ENCODE measurements at regions not wholly inside any gene's neighbourhood (a gene's known extent, or its start where the extent isn't known, plus 50 kb on each side); places are given as distances from the start of the nearest gene placed in this dataset.

DNA sequence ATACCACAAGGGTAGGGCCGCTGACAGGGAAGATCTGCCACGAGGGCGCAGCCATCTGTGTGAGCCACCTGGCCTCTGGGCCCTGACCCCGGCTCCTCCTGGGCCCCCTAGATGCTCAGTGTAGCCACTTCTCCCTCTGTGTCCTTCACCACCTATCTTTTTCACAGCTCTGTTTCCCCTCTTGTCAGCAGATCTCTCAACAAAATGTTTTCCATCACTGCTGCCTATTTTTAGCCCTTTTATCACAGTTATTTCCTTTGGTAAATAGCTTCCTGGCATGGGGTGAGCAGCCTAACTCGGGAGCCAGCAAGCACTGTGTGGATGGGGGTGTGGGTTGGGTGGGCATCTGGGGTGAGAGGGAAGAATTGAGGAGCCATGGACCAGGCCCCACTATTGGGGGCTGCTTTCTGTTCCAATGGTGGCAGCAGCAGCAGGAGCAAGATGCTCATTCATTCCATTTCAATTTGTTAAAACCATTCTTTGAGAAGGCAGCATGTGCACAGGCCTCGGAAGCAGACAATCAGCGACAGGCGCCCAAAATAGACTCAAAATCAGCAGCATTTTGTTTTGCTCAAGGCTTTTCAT lies 135.2 kb upstream of the NAV2 start:
- no peaks in the 10 kb centered on the region for H3K27me3 Mint-ChIP-seq
- ATAC-seq (no peak), DNase-seq (no peak)
- no peaks in the 10 kb centered on the region for H3K4me1 Mint-ChIP-seq
- no peaks in the 10 kb centered on the region for H3K36me3 Mint-ChIP-seq (ENCODE audit: low read depth)
- no peaks in the 10 kb centered on the region for H3K9me3 ChIP-seq (ENCODE audit: control insufficient read depth, low read length, poor library complexity, severe bottlenecking)
- no peak overlapping the region for H3K4me3 Mint-ChIP-seq
- no peak overlapping the region for H3K27ac Mint-ChIP-seq

DNA sequence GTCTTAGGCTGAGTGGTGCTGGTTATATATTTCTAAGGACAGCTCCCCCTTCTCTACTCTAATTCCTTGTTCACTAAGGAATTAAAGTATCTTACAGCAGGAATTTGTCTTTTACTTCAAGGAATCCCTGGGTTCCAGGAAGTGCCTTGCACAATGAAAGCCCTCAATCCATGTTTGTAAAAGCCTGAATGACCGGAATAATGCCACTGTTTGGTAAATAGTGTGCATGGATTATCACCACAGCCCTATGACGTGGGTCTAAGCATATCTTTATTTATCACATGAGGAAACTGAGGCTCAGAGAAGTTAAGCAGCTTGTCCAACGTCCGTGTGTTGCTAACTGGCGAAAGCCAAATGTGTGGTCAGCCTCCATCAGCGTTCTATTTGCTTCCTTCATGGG lies 135.7 kb upstream of the NAV2 start:
- H3K27ac Mint-ChIP-seq, result no peak overlapping the region
- no peak overlapping the region for H3K4me3 Mint-ChIP-seq
- no peak for DNase-seq
- H3K36me3 Mint-ChIP-seq (ENCODE audit: low read depth), result no peaks in the 10 kb centered on the region
- H3K27me3 Mint-ChIP-seq, result no peaks in the 10 kb centered on the region
- no peaks in the 10 kb centered on the region for H3K4me1 Mint-ChIP-seq
- no peak for ATAC-seq
- H3K9me3 ChIP-seq (ENCODE audit: control insufficient read depth, low read length, poor library complexity, severe bottlenecking), result no peaks in the 10 kb centered on the region

DNA sequence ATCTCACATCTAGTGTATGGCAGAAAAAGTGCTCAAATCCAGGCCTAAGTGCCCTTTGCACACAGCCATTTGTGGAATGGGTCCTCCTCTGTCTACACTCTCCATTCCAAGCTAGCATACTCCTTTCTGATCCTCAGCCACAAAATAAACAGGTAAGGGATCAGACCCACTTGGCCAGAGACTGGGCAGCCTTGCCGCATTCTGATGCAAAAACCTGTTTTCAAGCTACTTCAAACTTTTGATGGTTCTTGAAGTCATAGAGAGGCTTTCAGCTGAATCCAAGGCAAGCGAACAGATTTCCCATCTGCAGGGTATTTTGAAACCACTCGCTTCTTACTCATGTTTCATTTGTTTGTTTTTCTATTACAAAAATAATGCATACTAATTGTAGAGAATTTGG lies 136.6 kb upstream of the NAV2 start:
- no peaks in the 10 kb centered on the region for H3K36me3 Mint-ChIP-seq (ENCODE audit: low read depth)
- no peak overlapping the region for H3K27ac Mint-ChIP-seq
- DNase-seq (no peak), ATAC-seq (no peak)
- peaks cover under 1% of the 10 kb centered on the region for H3K27me3 Mint-ChIP-seq
- no peaks in the 10 kb centered on the region for H3K9me3 ChIP-seq (ENCODE audit: control insufficient read depth, low read length, poor library complexity, severe bottlenecking)
- no peak overlapping the region for H3K4me3 Mint-ChIP-seq
- no peaks in the 10 kb centered on the region for H3K4me1 Mint-ChIP-seq

DNA sequence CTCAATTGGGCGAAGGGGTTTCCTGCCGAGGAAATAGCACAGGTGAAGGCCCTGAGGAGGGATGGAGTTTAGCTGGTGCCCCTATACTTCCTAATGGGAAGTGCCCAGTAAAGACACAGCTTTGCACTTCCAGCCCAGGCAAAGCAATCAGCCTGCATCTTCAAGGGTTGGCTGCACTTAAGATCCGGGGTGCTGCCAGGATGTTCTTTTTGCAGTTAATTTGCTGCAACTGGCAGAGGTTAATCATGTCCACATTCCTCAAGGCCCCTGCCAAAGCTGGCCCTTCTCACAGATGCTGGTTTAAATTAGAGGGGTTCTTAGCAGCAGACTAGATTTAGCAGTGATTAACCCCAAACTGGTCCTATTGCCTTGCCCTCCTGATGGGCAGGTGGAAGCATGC lies 137.7 kb upstream of the NAV2 start:
- H3K27ac Mint-ChIP-seq, result no peak overlapping the region
- H3K4me3 Mint-ChIP-seq, result no peak overlapping the region
- no peak for ATAC-seq
- no peaks in the 10 kb centered on the region for H3K4me1 Mint-ChIP-seq
- no peaks in the 10 kb centered on the region for H3K36me3 Mint-ChIP-seq (ENCODE audit: low read depth)
- H3K9me3 ChIP-seq (ENCODE audit: control insufficient read depth, low read length, poor library complexity, severe bottlenecking), result no peaks in the 10 kb centered on the region
- no peak for DNase-seq
- H3K27me3 Mint-ChIP-seq, result peaks cover 9% of the 10 kb centered on the region

GRCh38 chr11:19573666-19574065 lies 139.0 kb upstream of the NAV2 start:
- no peaks in the 10 kb centered on the region for H3K36me3 Mint-ChIP-seq (ENCODE audit: low read depth)
- no peak overlapping the region for H3K4me3 Mint-ChIP-seq
- H3K9me3 ChIP-seq (ENCODE audit: control insufficient read depth, low read length, poor library complexity, severe bottlenecking), result no peaks in the 10 kb centered on the region
- DNase-seq, result no peak
- H3K27me3 Mint-ChIP-seq, result peaks cover 19% of the 10 kb centered on the region
- H3K27ac Mint-ChIP-seq, result no peak overlapping the region
- ATAC-seq, result no peak
- no peaks in the 10 kb centered on the region for H3K4me1 Mint-ChIP-seq

DNA sequence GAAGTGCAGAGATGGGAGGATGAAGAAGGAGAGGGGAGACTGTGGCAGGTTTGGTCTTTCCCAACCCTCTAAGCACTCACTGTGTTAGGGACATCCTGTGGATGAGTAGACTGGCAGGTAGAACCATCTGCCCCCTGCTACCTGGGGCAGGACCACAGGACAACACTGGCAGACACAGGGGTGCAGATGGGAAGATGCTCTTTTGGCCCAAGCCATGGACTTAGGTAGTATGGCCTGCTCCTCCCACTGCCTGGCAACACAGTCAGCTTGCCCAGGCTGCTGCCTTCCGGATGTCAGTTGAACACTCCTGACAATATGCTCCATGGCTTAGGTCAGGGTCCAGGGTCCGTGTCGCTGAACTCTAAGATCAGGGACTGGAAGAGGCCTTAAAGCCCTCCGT lies 140.7 kb upstream of the NAV2 start:
- Mint-ChIP-seq H3K27ac (no peak overlapping the region), H3K4me3 (no peak overlapping the region), H3K4me1 (peaks cover 2% of the 10 kb centered on the region), H3K36me3 (ENCODE audit: low read depth) (no peaks in the 10 kb centered on the region), H3K27me3 (peaks cover 35% of the 10 kb centered on the region)
- DNase-seq, result no peak
- no peaks in the 10 kb centered on the region for H3K9me3 ChIP-seq (ENCODE audit: control insufficient read depth, low read length, poor library complexity, severe bottlenecking)
- ATAC-seq, result no peak

DNA sequence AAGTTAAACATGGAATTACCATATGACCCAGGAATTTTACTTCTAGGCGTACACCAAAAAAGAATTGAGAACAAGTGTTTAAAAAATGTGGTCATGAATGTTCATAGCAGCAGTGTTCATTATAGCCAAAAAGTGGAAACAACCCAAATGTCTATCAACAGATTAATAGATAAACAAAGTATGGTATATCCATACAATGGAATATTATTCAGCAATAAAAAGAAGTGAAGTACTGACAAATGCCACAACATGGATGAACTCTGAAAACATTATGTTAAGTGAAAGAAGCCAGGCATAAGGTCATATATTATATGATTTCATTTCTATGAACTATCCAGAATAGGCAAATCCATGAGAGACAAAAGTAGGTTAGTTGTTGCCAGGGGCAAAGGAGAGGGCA lies 141.7 kb upstream of the NAV2 start:
- no peaks in the 10 kb centered on the region for H3K36me3 Mint-ChIP-seq (ENCODE audit: low read depth)
- DNase-seq, result no peak
- ATAC-seq, result no peak
- H3K27ac Mint-ChIP-seq, result no peak overlapping the region
- H3K9me3 ChIP-seq (ENCODE audit: control insufficient read depth, low read length, poor library complexity, severe bottlenecking), result no peaks in the 10 kb centered on the region
- H3K4me3 Mint-ChIP-seq, result no peak overlapping the region
- H3K27me3 Mint-ChIP-seq, result peaks cover 35% of the 10 kb centered on the region
- H3K4me1 Mint-ChIP-seq, result peaks cover 2% of the 10 kb centered on the region

- DNase-seq (no peak), ATAC-seq (no peak)
- no peaks in the 10 kb centered on the region for H3K9me3 ChIP-seq (ENCODE audit: control insufficient read depth, low read length, poor library complexity, severe bottlenecking)
- peak overlapping the region; percentile 65 for H3K27ac Mint-ChIP-seq
- no peak overlapping the region for H3K4me3 Mint-ChIP-seq
- peaks cover 2% of the 10 kb centered on the region for H3K4me1 Mint-ChIP-seq
- peaks cover 51% of the 10 kb centered on the region for H3K27me3 Mint-ChIP-seq
- no peaks in the 10 kb centered on the region for H3K36me3 Mint-ChIP-seq (ENCODE audit: low read depth)
Observed at GRCh38 chr11:19567996-19568395, 144.6 kb upstream of the NAV2 start.

GRCh38 chr11:19566583-19567379 lies 145.9 kb upstream of the NAV2 start:
- Mint-ChIP-seq H3K27ac (no peak overlapping the region), H3K4me1 (peaks cover 2% of the 10 kb centered on the region), H3K4me3 (no peak overlapping the region), H3K27me3 (peaks cover 63% of the 10 kb centered on the region), H3K36me3 (ENCODE audit: low read depth) (no peaks in the 10 kb centered on the region)
- H3K9me3 ChIP-seq (ENCODE audit: control insufficient read depth, low read length, poor library complexity, severe bottlenecking), result no peaks in the 10 kb centered on the region
- no peak for DNase-seq
- ATAC-seq, result no peak

GRCh38 chr11:19565639-19566038 lies 147.0 kb upstream of the NAV2 start:
- DNase-seq, result no peak
- H3K4me1 Mint-ChIP-seq, result peaks cover 2% of the 10 kb centered on the region
- no peaks in the 10 kb centered on the region for H3K36me3 Mint-ChIP-seq (ENCODE audit: low read depth)
- H3K4me3 Mint-ChIP-seq, result no peak overlapping the region
- H3K27me3 Mint-ChIP-seq, result peaks cover 68% of the 10 kb centered on the region
- ATAC-seq, result no peak
- no peaks in the 10 kb centered on the region for H3K9me3 ChIP-seq (ENCODE audit: control insufficient read depth, low read length, poor library complexity, severe bottlenecking)
- H3K27ac Mint-ChIP-seq, result no peak overlapping the region

- no peaks in the 10 kb centered on the region for H3K9me3 ChIP-seq (ENCODE audit: control insufficient read depth, low read length, poor library complexity, severe bottlenecking)
- peaks cover 58% of the 10 kb centered on the region for H3K27me3 Mint-ChIP-seq
- ATAC-seq (no peak), DNase-seq (no peak)
- peaks cover 5% of the 10 kb centered on the region for H3K4me1 Mint-ChIP-seq
- no peak overlapping the region for H3K27ac Mint-ChIP-seq
- H3K36me3 Mint-ChIP-seq (ENCODE audit: low read depth), result no peaks in the 10 kb centered on the region
- no peak overlapping the region for H3K4me3 Mint-ChIP-seq
Observed at GRCh38 chr11:19562156-19562555, 150.5 kb upstream of the NAV2 start.

DNA sequence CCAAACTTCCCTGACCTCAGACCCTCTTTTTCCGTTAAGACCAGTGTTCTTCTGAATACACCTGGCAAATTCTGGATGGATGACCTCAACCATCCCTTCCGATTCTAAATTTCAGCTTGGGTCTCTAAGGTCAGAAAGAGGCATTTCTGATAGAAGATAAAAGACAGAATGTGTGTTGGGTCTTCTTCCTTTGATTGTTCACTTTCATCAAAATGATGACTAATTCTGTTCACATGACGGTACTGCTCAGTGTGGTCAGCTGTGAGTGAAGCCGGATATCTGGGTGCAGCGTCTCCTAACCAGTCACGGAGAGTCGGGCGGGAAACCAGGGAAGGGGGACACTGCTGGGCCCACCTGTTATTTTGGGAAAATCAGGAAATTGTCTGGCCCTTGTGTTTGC lies 151.6 kb upstream of the NAV2 start:
- no peaks in the 10 kb centered on the region for H3K9me3 ChIP-seq (ENCODE audit: control insufficient read depth, low read length, poor library complexity, severe bottlenecking)
- H3K27me3 Mint-ChIP-seq, result peaks cover 58% of the 10 kb centered on the region
- H3K4me3 Mint-ChIP-seq, result no peak overlapping the region
- DNase-seq (no peak), ATAC-seq (no peak)
- no peaks in the 10 kb centered on the region for H3K36me3 Mint-ChIP-seq (ENCODE audit: low read depth)
- H3K4me1 Mint-ChIP-seq, result peaks cover 5% of the 10 kb centered on the region
- H3K27ac Mint-ChIP-seq, result no peak overlapping the region

GRCh38 chr11:19560156-19560555 lies 152.5 kb upstream of the NAV2 start:
- Mint-ChIP-seq H3K27me3 (peaks cover 58% of the 10 kb centered on the region), H3K36me3 (ENCODE audit: low read depth) (no peaks in the 10 kb centered on the region), H3K4me3 (no peak overlapping the region), H3K27ac (no peak overlapping the region), H3K4me1 (peaks cover 5% of the 10 kb centered on the region)
- H3K9me3 ChIP-seq (ENCODE audit: control insufficient read depth, low read length, poor library complexity, severe bottlenecking), result no peaks in the 10 kb centered on the region
- DNase-seq (no peak), ATAC-seq (no peak)

DNA sequence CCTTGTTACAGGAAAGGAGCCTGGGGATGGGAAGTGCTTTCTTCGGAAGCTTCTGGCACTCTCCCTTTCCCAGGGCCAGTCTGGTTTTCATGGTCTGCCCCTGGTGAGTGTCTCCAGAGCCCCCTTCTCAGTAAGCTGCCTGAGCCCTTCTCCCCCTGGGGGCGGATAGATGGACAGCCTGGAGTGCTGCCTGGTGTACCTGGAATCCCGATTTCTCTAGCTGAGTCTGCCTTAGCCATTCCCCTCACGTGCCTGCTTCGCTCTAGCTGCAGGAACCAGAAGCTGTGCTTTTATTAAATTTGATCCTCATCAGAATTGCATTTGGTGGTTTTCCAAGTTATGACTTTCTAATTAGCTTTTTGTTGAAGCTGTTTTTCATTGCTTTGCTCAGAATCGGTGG lies 152.9 kb upstream of the NAV2 start:
- H3K36me3 Mint-ChIP-seq (ENCODE audit: low read depth), result no peaks in the 10 kb centered on the region
- DNase-seq, result no peak
- peaks cover 5% of the 10 kb centered on the region for H3K4me1 Mint-ChIP-seq

More for the DNA sequence above, 152.9 kb upstream of the NAV2 start:
- no peak for ATAC-seq
- H3K27ac Mint-ChIP-seq, result no peak overlapping the region
- H3K4me3 Mint-ChIP-seq, result no peak overlapping the region
- peaks cover 57% of the 10 kb centered on the region for H3K27me3 Mint-ChIP-seq
- no peaks in the 10 kb centered on the region for H3K9me3 ChIP-seq (ENCODE audit: control insufficient read depth, low read length, poor library complexity, severe bottlenecking)

Measured in T-helper 17 cell (primary cell).